K562 (cell line): ENCODE measurements at regions not wholly inside any gene's neighbourhood (a gene's known extent, or its start where the extent isn't known, plus 50 kb on each side); places are given as distances from the start of the nearest gene placed in this dataset.

Experiments
- BHLHE40 ChIP-seq: IDR thresholded peaks from 2 replicates; pipeline ENCODE4 v1.6.1; 2011; ENCODE audit warnings: low read length, improper control_type of control experiment
- FIP1L1 ChIP-seq: fragments of 200-400 bp; formaldehyde crosslinking; IDR thresholded peaks from 2 replicates; pipeline ENCODE4 v1.6.1; 2018; ENCODE audit warnings: mild to moderate bottlenecking, low read depth, low read length; ENCODE audit not compliant: poor library complexity, severe bottlenecking
- HDAC2 ChIP-seq: fragments of 450-650 bp; IDR thresholded peaks from 2 replicates; pipeline ENCODE4 v1.6.1; 2016; ENCODE audit warnings: mild to moderate bottlenecking
- MTA2 ChIP-seq: fragments of 450-650 bp; IDR thresholded peaks from 2 replicates; pipeline ENCODE4 v1.6.1; 2016; ENCODE audit warnings: low read depth
- NFATC3 ChIP-seq: fragments of 450-650 bp; IDR thresholded peaks from 2 replicates; pipeline ENCODE4 v1.6.1; 2017; ENCODE audit warnings: mild to moderate bottlenecking
- NR2C1 ChIP-seq, 2 experiments: fragments of 450-650 bp; IDR thresholded peaks; 2 replicates each; pipeline ENCODE4 v1.6.1; 2017; ENCODE audit warnings: mild to moderate bottlenecking in 2 of 2, antibody characterized with exemption in 1 of 2, inconsistent platforms in 1 of 2, missing compliant biosample characterization in 1 of 2, missing genetic modification characterization in 1 of 2
- NR2C2 ChIP-seq, 2 experiments: fragments of 200-800 bp in 1 of 2; sonication (Bioruptor generic) in 1 of 2; sonication (generic) in 1 of 2; formaldehyde crosslinking in 1 of 2; IDR thresholded peaks; 2 replicates each; pipeline versions ENCODE4 v1.6.1 to v1.8.0; 2016 to 2022; ENCODE audit warnings: mild to moderate bottlenecking in 1 of 2, missing compliant biosample characterization in 1 of 2, missing genetic modification characterization in 1 of 2, missing genetic modification reagents in 1 of 2
- PHF21A ChIP-seq: fragments of 450-650 bp; IDR thresholded peaks from 2 replicates; pipeline ENCODE4 v1.6.1; 2017; ENCODE audit warnings: low read depth, borderline replicate concordance
- POLR2AphosphoS2 ChIP-seq: IDR thresholded peaks from 2 replicates; pipeline ENCODE4 v1.6.1; 2012; ENCODE audit warnings: low read length, improper control_type of control experiment
- POU5F1 ChIP-seq: fragments of 150-350 bp; IDR thresholded peaks from 2 replicates; pipeline ENCODE4 v1.6.1; 2014; ENCODE audit warnings: borderline replicate concordance, low read length, low read depth, mild to moderate bottlenecking; ENCODE audit not compliant: partially characterized antibody
- SREBF1 ChIP-seq: fragments of 150-350 bp; IDR thresholded peaks from 2 replicates; pipeline ENCODE4 v1.6.1; 2014; ENCODE audit warnings: antibody characterized with exemption, low read depth, low read length, borderline replicate concordance
- ZBTB8A ChIP-seq: fragments of 450-650 bp; IDR thresholded peaks from 2 replicates; pipeline ENCODE4 v1.6.1; 2018; ENCODE audit warnings: mild to moderate bottlenecking, moderate library complexity; ENCODE audit not compliant: partially characterized antibody
- ZEB2 ChIP-seq: fragments of 450-650 bp; IDR thresholded peaks from 2 replicates; pipeline ENCODE4 v1.6.1; 2016
- ZNF224 ChIP-seq: sonication (generic); formaldehyde crosslinking; IDR thresholded peaks from 2 replicates; pipeline ENCODE4 v1.8.0; 2022; ENCODE audit warnings: mild to moderate bottlenecking, missing genetic modification reagents
- ZNF507 ChIP-seq: conservative IDR thresholded peaks from 2 replicates; pipeline ENCODE4 v1.6.1; 2017; ENCODE audit warnings: missing genetic modification characterization, missing compliant biosample characterization
- ZNF589 ChIP-seq: fragments of 200-800 bp; sonication (Bioruptor generic); IDR thresholded peaks from 2 replicates; pipeline ENCODE4 v1.6.1; 2016; ENCODE audit warnings: low read depth, missing genetic modification characterization, missing compliant biosample characterization
- ZNF655 ChIP-seq: fragments of 250-450 bp; sonication (Bioruptor Pico); IDR thresholded peaks from 2 replicates; pipeline ENCODE4 v1.5.0; 2021
- ZNF766 ChIP-seq: fragments of 200-800 bp; sonication (Bioruptor generic); conservative IDR thresholded peaks from 2 replicates; pipeline ENCODE4 v1.6.1; 2016; ENCODE audit warnings: missing genetic modification characterization, missing compliant biosample characterization
- ZNF778 ChIP-seq: fragments of 450-650 bp; formaldehyde crosslinking; IDR thresholded peaks from 2 replicates; pipeline ENCODE4 v1.4.0; 2020; ENCODE audit warnings: mild to moderate bottlenecking, moderate library complexity
- TF ChIP-seq, protein P1 (sequence below): fragments of 250-450 bp; sonication (Bioruptor Pico); IDR thresholded peaks from 2 replicates; pipeline ENCODE4 v1.9.0; 2021; ENCODE audit warnings: mild to moderate bottlenecking, inconsistent platforms
- TF ChIP-seq, protein P2 (sequence below), 3 experiments: fragments of 200-800 bp in 1 of 3; sonication (Bioruptor generic) in 1 of 3; sonication (generic) in 1 of 3; formaldehyde crosslinking in 1 of 3; IDR thresholded peaks; 2 replicates each; pipeline versions ENCODE4 v1.6.1 to v1.8.0; 2016 to 2022; ENCODE audit warnings: mild to moderate bottlenecking in 2 of 3, missing compliant biosample characterization in 2 of 3, missing genetic modification characterization in 2 of 3, missing genetic modification reagents in 1 of 3
- TF ChIP-seq, protein P3 (sequence below): fragments of 250-450 bp; sonication (Bioruptor Pico); IDR thresholded peaks from 2 replicates; pipeline ENCODE4 v1.8.0; 2022; ENCODE audit warnings: inconsistent platforms

GRCh38 chr21:38958940-38959691 lies 153.4 kb downstream of the ETS2 start (continued):
- TF ChIP-seq FIP1L1 (no peak), ZNF507 (tag) (no peak), PHF21A (no peak), ZNF766 (CRISPR knock-in tag) (peak; percentile 92), ZNF589 (CRISPR knock-in tag) (no peak; the same call in none of the 2 replicates), NR2C2 (CRISPR knock-in tag; IDR thresholded peaks at IDR 0.05) (no peak), NR2C2 (tag; IDR thresholded peaks at IDR 0.05) (peak; percentile 36; the same call in 1 of the 2 replicates), MTA2 (no peak), NR2C1 (IDR thresholded peaks at IDR 0.05) (no peak), NR2C1 (tag; IDR thresholded peaks at IDR 0.05) (no peak), POLR2AphosphoS2 (no peak), POU5F1 (no peak), ZNF224 (no peak), ZNF778 (CRISPR knock-in tag) (no peak), ZEB2 (no peak), HDAC2 (no peak), BHLHE40 (no peak), ZNF655 (CRISPR knock-in tag) (no peak), SREBF1 (0 out of 2 replicates have a peak, but pooled peaks have one; percentile 34), ZBTB8A (no peak), NFATC3 (no peak)
- TF ChIP-seq, protein P1, sequence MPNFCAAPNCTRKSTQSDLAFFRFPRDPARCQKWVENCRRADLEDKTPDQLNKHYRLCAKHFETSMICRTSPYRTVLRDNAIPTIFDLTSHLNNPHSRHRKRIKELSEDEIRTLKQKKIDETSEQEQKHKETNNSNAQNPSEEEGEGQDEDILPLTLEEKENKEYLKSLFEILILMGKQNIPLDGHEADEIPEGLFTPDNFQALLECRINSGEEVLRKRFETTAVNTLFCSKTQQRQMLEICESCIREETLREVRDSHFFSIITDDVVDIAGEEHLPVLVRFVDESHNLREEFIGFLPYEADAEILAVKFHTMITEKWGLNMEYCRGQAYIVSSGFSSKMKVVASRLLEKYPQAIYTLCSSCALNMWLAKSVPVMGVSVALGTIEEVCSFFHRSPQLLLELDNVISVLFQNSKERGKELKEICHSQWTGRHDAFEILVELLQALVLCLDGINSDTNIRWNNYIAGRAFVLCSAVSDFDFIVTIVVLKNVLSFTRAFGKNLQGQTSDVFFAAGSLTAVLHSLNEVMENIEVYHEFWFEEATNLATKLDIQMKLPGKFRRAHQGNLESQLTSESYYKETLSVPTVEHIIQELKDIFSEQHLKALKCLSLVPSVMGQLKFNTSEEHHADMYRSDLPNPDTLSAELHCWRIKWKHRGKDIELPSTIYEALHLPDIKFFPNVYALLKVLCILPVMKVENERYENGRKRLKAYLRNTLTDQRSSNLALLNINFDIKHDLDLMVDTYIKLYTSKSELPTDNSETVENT (CRISPR knock-in tag) = no peak
- TF ChIP-seq, protein P2, sequence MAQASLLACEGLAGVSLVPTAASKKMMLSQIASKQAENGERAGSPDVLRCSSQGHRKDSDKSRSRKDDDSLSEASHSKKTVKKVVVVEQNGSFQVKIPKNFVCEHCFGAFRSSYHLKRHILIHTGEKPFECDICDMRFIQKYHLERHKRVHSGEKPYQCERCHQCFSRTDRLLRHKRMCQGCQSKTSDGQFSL (CRISPR knock-in tag; IDR thresholded peaks at IDR 0.05) = no peak
- TF ChIP-seq, protein P2 (tag; IDR thresholded peaks at IDR 0.05) = no peak
- TF ChIP-seq, protein P3, sequence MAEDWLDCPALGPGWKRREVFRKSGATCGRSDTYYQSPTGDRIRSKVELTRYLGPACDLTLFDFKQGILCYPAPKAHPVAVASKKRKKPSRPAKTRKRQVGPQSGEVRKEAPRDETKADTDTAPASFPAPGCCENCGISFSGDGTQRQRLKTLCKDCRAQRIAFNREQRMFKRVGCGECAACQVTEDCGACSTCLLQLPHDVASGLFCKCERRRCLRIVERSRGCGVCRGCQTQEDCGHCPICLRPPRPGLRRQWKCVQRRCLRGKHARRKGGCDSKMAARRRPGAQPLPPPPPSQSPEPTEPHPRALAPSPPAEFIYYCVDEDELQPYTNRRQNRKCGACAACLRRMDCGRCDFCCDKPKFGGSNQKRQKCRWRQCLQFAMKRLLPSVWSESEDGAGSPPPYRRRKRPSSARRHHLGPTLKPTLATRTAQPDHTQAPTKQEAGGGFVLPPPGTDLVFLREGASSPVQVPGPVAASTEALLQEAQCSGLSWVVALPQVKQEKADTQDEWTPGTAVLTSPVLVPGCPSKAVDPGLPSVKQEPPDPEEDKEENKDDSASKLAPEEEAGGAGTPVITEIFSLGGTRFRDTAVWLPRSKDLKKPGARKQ (CRISPR knock-in tag) = no peak
